GM12874 (cell line): ENCODE measurements at regions not wholly inside any gene's neighbourhood (a gene's known extent, or its start where the extent isn't known, plus 50 kb on each side); places are given as distances from the start of the nearest gene placed in this dataset.

ENCODE experiments used
- CTCF ChIP-seq: IDR thresholded peaks from 2 replicates; pipeline ENCODE4 v1.5.1; 2011; ENCODE audit warnings: low read depth, mild to moderate bottlenecking, control low read depth, low read length, moderate library complexity; ENCODE audit not compliant: insufficient read depth

- TF ChIP-seq CTCF: no peak
Measured at GRCh38 chr15:91516866-91517265, 336.6 kb upstream of the SLCO3A1 start.

GRCh38 chr15:91517491-91518200 lies 335.9 kb upstream of the SLCO3A1 start:
- no peak for TF ChIP-seq CTCF

- no peak for TF ChIP-seq CTCF
Measured at GRCh38 chr15:91520850-91521249, 332.7 kb upstream of the SLCO3A1 start.

- no peak for TF ChIP-seq CTCF
Measured at GRCh38 chr15:91521548-91521947, 332.0 kb upstream of the SLCO3A1 start.

- TF ChIP-seq CTCF: no peak
Measured at GRCh38 chr15:91521996-91522395, 331.5 kb upstream of the SLCO3A1 start.

- no peak for TF ChIP-seq CTCF
Measured at GRCh38 chr15:91522605-91523332, 330.7 kb upstream of the SLCO3A1 start.

- no peak for TF ChIP-seq CTCF
Measured at GRCh38 chr15:91523596-91523995, 329.9 kb upstream of the SLCO3A1 start.
